Progenitor cell of endocrine pancreas (in vitro differentiated cells): ENCODE measurements at regions not wholly inside any gene's neighbourhood (a gene's known extent, or its start where the extent isn't known, plus 50 kb on each side); places are given as distances from the start of the nearest gene placed in this dataset.

Experiments
- DNase-seq: peaks from one replicate; pipeline ENCODE4 v3.0.0; 2021; ENCODE audit warnings: low spot score; ENCODE audit not compliant: unreplicated experiment
- H3K27ac Mint-ChIP-seq: 2 replicates; pipeline ENCODE4 v1.8.0; 2021; ENCODE audit warnings: mild to moderate bottlenecking, moderate library complexity, mixed read lengths
- H3K27me3 Mint-ChIP-seq: 2 replicates; pipeline ENCODE4 v1.8.0; 2021; ENCODE audit warnings: mixed read lengths
- H3K36me3 Mint-ChIP-seq: 2 replicates; pipeline ENCODE4 v1.8.0; 2022; ENCODE audit warnings: mixed read lengths; ENCODE audit not compliant: insufficient read depth
- H3K4me1 Mint-ChIP-seq: 2 replicates; pipeline ENCODE4 v1.8.0; 2021; ENCODE audit warnings: low read depth, mixed read lengths
- H3K4me3 Mint-ChIP-seq: 2 replicates; pipeline ENCODE4 v1.8.0; 2021; ENCODE audit warnings: low read depth, mild to moderate bottlenecking, moderate library complexity, mixed read lengths
- H3K9me3 Mint-ChIP-seq: 2 replicates; pipeline ENCODE4 v1.8.0; 2021; ENCODE audit warnings: low read depth, mixed read lengths
- CTCF ChIP-seq: fragments of 200-600 bp; sonication (generic); IDR thresholded peaks from one replicate; pipeline ENCODE4 v1.5.0; 2021; ENCODE audit warnings: antibody characterized with exemption, mild to moderate bottlenecking; ENCODE audit not compliant: unreplicated experiment

- H3K27me3 Mint-ChIP-seq: no peaks in the 10 kb centered on the region
- H3K9me3 Mint-ChIP-seq: no peaks in the 10 kb centered on the region
- TF ChIP-seq CTCF: no peak
- H3K27ac Mint-ChIP-seq: no peak overlapping the region
- peaks cover 4% of the 10 kb centered on the region for H3K4me1 Mint-ChIP-seq
- H3K36me3 Mint-ChIP-seq: no peaks in the 10 kb centered on the region
- no peak for DNase-seq
- H3K4me3 Mint-ChIP-seq: no peak overlapping the region
These were observed 760.2 kb downstream of the STIM2 start for GRCh38 chr4:27620886-27621285.

GRCh38 chr4:27624749-27625148 is 764.1 kb downstream of the STIM2 start:
- H3K4me3 Mint-ChIP-seq: no peak overlapping the region
- no peaks in the 10 kb centered on the region for H3K27me3 Mint-ChIP-seq
- no peaks in the 10 kb centered on the region for H3K36me3 Mint-ChIP-seq
- H3K27ac Mint-ChIP-seq: no peak overlapping the region
- H3K4me1 Mint-ChIP-seq: peaks cover 4% of the 10 kb centered on the region
- TF ChIP-seq CTCF: no peak
- no peak for DNase-seq
- H3K9me3 Mint-ChIP-seq: no peaks in the 10 kb centered on the region

- Mint-ChIP-seq H3K27me3 (no peaks in the 10 kb centered on the region), H3K36me3 (no peaks in the 10 kb centered on the region), H3K4me3 (no peak overlapping the region), H3K27ac (no peak overlapping the region), H3K9me3 (no peaks in the 10 kb centered on the region), H3K4me1 (no peaks in the 10 kb centered on the region)
- DNase-seq: no peak
- TF ChIP-seq CTCF: no peak
These were observed 768.0 kb downstream of the STIM2 start for GRCh38 chr4:27628609-27629008.

- Mint-ChIP-seq H3K27me3 (no peaks in the 10 kb centered on the region), H3K27ac (no peak overlapping the region), H3K36me3 (no peaks in the 10 kb centered on the region), H3K9me3 (no peaks in the 10 kb centered on the region), H3K4me3 (no peak overlapping the region), H3K4me1 (no peaks in the 10 kb centered on the region)
- no peak for TF ChIP-seq CTCF
- DNase-seq: no peak
These were observed 769.0 kb downstream of the STIM2 start for GRCh38 chr4:27629532-27630225.

GRCh38 chr4:27635936-27636913 is 775.6 kb downstream of the STIM2 start:
- no peak overlapping the region for H3K27ac Mint-ChIP-seq
- H3K9me3 Mint-ChIP-seq: no peaks in the 10 kb centered on the region
- H3K36me3 Mint-ChIP-seq: no peaks in the 10 kb centered on the region
- no peaks in the 10 kb centered on the region for H3K4me1 Mint-ChIP-seq
- H3K27me3 Mint-ChIP-seq: no peaks in the 10 kb centered on the region
- TF ChIP-seq CTCF: no peak
- no peak overlapping the region for H3K4me3 Mint-ChIP-seq
- DNase-seq: no peak
